GM23338 (cell line): ENCODE measurements at regions not wholly inside any gene's neighbourhood (a gene's known extent, or its start where the extent isn't known, plus 50 kb on each side); places are given as distances from the start of the nearest gene placed in this dataset.

ENCODE experiments used
- ATAC-seq: fragments of 200-7000 bp; cut with Tn5 transposase; 3 replicates; pipeline ENCODE4 v1.9.1; 2020
- DNase-seq: peaks from one replicate; pipeline ENCODE4 v3.0.0-alpha.2; 2015; ENCODE audit warnings: low spot score
- H2AFZ ChIP-seq: fragments of 200-600 bp; sonication (generic); 2 replicates; pipeline ENCODE4 v1.8.0; 2016; ENCODE audit warnings: antibody characterized with exemption, mild to moderate bottlenecking, moderate library complexity
- H3F3A ChIP-seq: fragments of 200-600 bp; sonication (generic); replicated peaks from 2 replicates; pipeline ENCODE4 v1.8.0; 2017; ENCODE audit warnings: antibody characterized with exemption, mixed run types, low read depth
- H3K27ac ChIP-seq: fragments of 200-600 bp; sonication (generic); 2 replicates; pipeline ENCODE4 v1.6.1; 2016; ENCODE audit warnings: low read depth
- H3K27me3 ChIP-seq: fragments of 200-600 bp; sonication (generic); 2 replicates; pipeline ENCODE4 v1.8.0; 2016; ENCODE audit warnings: mild to moderate bottlenecking, mixed run types, moderate library complexity; ENCODE audit not compliant: insufficient read depth
- H3K36me3 ChIP-seq: fragments of 200-600 bp; sonication (generic); 2 replicates; pipeline ENCODE4 v1.8.0; 2016; ENCODE audit warnings: mild to moderate bottlenecking; ENCODE audit not compliant: insufficient read depth
- H3K4me1 ChIP-seq: fragments of 200-600 bp; sonication (generic); 2 replicates; pipeline ENCODE4 v1.8.0; 2016; ENCODE audit warnings: mild to moderate bottlenecking, moderate library complexity; ENCODE audit not compliant: insufficient read depth
- H3K4me2 ChIP-seq: fragments of 200-600 bp; sonication (generic); 2 replicates; pipeline ENCODE4 v1.7.1; 2017; ENCODE audit warnings: mixed run types
- H3K4me3 ChIP-seq: fragments of 200-600 bp; sonication (generic); 2 replicates; pipeline ENCODE4 v1.6.1; 2016; ENCODE audit warnings: mixed run types
- H3K79me2 ChIP-seq: fragments of 200-600 bp; sonication (generic); replicated peaks from 2 replicates; pipeline ENCODE4 v1.8.0; 2017; ENCODE audit warnings: mild to moderate bottlenecking; ENCODE audit not compliant: insufficient read depth
- H3K9me2 ChIP-seq: fragments of 200-600 bp; sonication (generic); 2 replicates; pipeline ENCODE4 v1.8.0; 2017; ENCODE audit not compliant: insufficient read depth
- H4K20me1 ChIP-seq: fragments of 200-600 bp; sonication (generic); replicated peaks from 2 replicates; pipeline ENCODE4 v1.8.0; 2017; ENCODE audit warnings: mild to moderate bottlenecking; ENCODE audit not compliant: insufficient read depth
- H3K27ac Mint-ChIP-seq: 2 replicates; pipeline ENCODE4 v1.8.0; 2020; ENCODE audit warnings: inconsistent platforms, mild to moderate bottlenecking, moderate library complexity, mixed read lengths
- H3K27me3 Mint-ChIP-seq: 3 replicates; pipeline ENCODE4 v1.8.0; 2022; ENCODE audit warnings: low read depth, mild to moderate bottlenecking, moderate library complexity, mixed read lengths, inconsistent platforms; ENCODE audit not compliant: insufficient read depth, poor library complexity
- H3K36me3 Mint-ChIP-seq: 3 replicates; pipeline ENCODE4 v1.8.0; 2021; ENCODE audit warnings: low read depth, mild to moderate bottlenecking, inconsistent platforms, moderate library complexity, mixed read lengths
- H3K4me1 Mint-ChIP-seq: 3 replicates; pipeline ENCODE4 v1.8.0; 2020; ENCODE audit warnings: mild to moderate bottlenecking, inconsistent platforms, mixed read lengths
- H3K4me3 Mint-ChIP-seq: 3 replicates; pipeline ENCODE4 v1.8.0; 2021; ENCODE audit warnings: moderate library complexity, mild to moderate bottlenecking, inconsistent platforms, mixed read lengths
- H3K9me3 Mint-ChIP-seq: 3 replicates; pipeline ENCODE4 v1.8.0; 2020; ENCODE audit warnings: moderate library complexity, mild to moderate bottlenecking, inconsistent platforms, mixed read lengths
- EZH2phosphoT487 ChIP-seq: fragments of 200-600 bp; sonication (generic); IDR thresholded peaks from one replicate; pipeline ENCODE4 v1.8.1; 2018; ENCODE audit warnings: antibody characterized with exemption; ENCODE audit not compliant: unreplicated experiment
- TF ChIP-seq, protein P1 (sequence below): IDR thresholded peaks from one replicate; pipeline ENCODE4 v1.6.1; 2018; ENCODE audit warnings: antibody characterized with exemption; ENCODE audit not compliant: unreplicated experiment
- TF ChIP-seq, protein P2 (sequence below), 2 experiments: fragments of 200-600 bp in 1 of 2; sonication (generic) in 1 of 2; conservative IDR thresholded peaks; 2 replicates each; pipeline versions ENCODE4 v1.5.1 to v1.6.1; 2016 to 2017; ENCODE audit warnings: antibody characterized with exemption in 2 of 2, low read depth in 2 of 2, mild to moderate bottlenecking in 2 of 2, moderate library complexity in 1 of 2
- TF ChIP-seq, protein P3 (sequence below): IDR thresholded peaks from 2 replicates; pipeline ENCODE4 v1.6.1; 2016; ENCODE audit warnings: antibody characterized with exemption
- TF ChIP-seq, protein P4 (sequence below): fragments of 250-450 bp; sonication (Bioruptor Pico); IDR thresholded peaks from 2 replicates; pipeline ENCODE4 v1.5.0; 2020; ENCODE audit warnings: mild to moderate bottlenecking, moderate library complexity

DNA sequence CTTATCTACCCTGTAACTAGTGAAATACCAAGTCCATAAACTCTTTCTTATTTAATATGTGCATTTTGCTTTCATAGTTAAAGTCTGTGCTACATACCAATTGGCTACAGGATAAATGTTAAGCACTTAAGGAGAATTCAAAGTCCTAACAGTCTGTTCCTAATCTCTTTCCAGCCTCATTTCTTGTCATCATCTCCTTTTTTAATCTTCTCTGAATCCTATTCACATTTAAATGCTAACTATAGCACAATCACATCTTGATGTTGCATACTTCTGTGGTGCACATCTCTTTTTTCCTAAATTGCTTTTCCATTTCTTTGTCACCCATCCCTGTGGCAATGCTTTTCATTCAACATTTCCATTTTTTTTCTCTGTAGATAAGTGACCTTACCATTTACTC is 996.1 kb upstream of the TYRP1 start (continued):
- TF ChIP-seq, protein P1, sequence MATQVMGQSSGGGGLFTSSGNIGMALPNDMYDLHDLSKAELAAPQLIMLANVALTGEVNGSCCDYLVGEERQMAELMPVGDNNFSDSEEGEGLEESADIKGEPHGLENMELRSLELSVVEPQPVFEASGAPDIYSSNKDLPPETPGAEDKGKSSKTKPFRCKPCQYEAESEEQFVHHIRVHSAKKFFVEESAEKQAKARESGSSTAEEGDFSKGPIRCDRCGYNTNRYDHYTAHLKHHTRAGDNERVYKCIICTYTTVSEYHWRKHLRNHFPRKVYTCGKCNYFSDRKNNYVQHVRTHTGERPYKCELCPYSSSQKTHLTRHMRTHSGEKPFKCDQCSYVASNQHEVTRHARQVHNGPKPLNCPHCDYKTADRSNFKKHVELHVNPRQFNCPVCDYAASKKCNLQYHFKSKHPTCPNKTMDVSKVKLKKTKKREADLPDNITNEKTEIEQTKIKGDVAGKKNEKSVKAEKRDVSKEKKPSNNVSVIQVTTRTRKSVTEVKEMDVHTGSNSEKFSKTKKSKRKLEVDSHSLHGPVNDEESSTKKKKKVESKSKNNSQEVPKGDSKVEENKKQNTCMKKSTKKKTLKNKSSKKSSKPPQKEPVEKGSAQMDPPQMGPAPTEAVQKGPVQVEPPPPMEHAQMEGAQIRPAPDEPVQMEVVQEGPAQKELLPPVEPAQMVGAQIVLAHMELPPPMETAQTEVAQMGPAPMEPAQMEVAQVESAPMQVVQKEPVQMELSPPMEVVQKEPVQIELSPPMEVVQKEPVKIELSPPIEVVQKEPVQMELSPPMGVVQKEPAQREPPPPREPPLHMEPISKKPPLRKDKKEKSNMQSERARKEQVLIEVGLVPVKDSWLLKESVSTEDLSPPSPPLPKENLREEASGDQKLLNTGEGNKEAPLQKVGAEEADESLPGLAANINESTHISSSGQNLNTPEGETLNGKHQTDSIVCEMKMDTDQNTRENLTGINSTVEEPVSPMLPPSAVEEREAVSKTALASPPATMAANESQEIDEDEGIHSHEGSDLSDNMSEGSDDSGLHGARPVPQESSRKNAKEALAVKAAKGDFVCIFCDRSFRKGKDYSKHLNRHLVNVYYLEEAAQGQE = no peak
- TF ChIP-seq, protein P2, sequence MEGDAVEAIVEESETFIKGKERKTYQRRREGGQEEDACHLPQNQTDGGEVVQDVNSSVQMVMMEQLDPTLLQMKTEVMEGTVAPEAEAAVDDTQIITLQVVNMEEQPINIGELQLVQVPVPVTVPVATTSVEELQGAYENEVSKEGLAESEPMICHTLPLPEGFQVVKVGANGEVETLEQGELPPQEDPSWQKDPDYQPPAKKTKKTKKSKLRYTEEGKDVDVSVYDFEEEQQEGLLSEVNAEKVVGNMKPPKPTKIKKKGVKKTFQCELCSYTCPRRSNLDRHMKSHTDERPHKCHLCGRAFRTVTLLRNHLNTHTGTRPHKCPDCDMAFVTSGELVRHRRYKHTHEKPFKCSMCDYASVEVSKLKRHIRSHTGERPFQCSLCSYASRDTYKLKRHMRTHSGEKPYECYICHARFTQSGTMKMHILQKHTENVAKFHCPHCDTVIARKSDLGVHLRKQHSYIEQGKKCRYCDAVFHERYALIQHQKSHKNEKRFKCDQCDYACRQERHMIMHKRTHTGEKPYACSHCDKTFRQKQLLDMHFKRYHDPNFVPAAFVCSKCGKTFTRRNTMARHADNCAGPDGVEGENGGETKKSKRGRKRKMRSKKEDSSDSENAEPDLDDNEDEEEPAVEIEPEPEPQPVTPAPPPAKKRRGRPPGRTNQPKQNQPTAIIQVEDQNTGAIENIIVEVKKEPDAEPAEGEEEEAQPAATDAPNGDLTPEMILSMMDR (conservative IDR thresholded peaks at IDR 0.05; ENCODE audit: low read depth in 2 of 2) = no peak

DNA sequence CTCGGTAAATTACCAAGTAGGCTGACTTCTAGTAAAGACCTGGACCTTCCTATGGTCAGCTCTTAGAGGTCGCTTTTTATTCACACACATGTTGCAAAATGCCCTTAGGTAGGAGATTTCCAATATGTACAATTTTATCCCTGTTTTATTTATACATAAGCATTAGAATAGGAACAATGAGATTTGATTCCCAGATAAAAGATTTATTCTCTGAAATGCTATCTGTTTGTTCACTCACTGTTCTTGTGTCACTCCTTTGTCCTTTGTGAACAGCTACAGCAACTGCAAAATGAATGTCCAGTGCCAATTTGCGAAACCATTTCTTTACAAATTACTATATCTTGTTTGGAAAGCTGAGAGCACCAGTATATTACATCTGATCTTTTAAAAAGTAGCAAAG is 991.5 kb upstream of the TYRP1 start:
- no peaks in the 10 kb centered on the region for H3K27me3 ChIP-seq
- Mint-ChIP-seq H3K9me3 (no peaks in the 10 kb centered on the region), H3K27ac (no peak overlapping the region), H3K27me3 (no peaks in the 10 kb centered on the region), H3K4me1 (peaks cover 6% of the 10 kb centered on the region; the same call in 2 of the 3 replicates), H3K36me3 (no peaks in the 10 kb centered on the region), H3K4me3 (no peak overlapping the region)
- DNase-seq (no peak), ATAC-seq (no peak)
- H3K36me3 ChIP-seq = no peaks in the 10 kb centered on the region
- no peaks in the 10 kb centered on the region for H4K20me1 ChIP-seq
- no peak for TF ChIP-seq EZH2phosphoT487
- TF ChIP-seq, protein P3, sequence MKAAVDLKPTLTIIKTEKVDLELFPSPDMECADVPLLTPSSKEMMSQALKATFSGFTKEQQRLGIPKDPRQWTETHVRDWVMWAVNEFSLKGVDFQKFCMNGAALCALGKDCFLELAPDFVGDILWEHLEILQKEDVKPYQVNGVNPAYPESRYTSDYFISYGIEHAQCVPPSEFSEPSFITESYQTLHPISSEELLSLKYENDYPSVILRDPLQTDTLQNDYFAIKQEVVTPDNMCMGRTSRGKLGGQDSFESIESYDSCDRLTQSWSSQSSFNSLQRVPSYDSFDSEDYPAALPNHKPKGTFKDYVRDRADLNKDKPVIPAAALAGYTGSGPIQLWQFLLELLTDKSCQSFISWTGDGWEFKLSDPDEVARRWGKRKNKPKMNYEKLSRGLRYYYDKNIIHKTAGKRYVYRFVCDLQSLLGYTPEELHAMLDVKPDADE = no peak
- TF ChIP-seq, protein P4, sequence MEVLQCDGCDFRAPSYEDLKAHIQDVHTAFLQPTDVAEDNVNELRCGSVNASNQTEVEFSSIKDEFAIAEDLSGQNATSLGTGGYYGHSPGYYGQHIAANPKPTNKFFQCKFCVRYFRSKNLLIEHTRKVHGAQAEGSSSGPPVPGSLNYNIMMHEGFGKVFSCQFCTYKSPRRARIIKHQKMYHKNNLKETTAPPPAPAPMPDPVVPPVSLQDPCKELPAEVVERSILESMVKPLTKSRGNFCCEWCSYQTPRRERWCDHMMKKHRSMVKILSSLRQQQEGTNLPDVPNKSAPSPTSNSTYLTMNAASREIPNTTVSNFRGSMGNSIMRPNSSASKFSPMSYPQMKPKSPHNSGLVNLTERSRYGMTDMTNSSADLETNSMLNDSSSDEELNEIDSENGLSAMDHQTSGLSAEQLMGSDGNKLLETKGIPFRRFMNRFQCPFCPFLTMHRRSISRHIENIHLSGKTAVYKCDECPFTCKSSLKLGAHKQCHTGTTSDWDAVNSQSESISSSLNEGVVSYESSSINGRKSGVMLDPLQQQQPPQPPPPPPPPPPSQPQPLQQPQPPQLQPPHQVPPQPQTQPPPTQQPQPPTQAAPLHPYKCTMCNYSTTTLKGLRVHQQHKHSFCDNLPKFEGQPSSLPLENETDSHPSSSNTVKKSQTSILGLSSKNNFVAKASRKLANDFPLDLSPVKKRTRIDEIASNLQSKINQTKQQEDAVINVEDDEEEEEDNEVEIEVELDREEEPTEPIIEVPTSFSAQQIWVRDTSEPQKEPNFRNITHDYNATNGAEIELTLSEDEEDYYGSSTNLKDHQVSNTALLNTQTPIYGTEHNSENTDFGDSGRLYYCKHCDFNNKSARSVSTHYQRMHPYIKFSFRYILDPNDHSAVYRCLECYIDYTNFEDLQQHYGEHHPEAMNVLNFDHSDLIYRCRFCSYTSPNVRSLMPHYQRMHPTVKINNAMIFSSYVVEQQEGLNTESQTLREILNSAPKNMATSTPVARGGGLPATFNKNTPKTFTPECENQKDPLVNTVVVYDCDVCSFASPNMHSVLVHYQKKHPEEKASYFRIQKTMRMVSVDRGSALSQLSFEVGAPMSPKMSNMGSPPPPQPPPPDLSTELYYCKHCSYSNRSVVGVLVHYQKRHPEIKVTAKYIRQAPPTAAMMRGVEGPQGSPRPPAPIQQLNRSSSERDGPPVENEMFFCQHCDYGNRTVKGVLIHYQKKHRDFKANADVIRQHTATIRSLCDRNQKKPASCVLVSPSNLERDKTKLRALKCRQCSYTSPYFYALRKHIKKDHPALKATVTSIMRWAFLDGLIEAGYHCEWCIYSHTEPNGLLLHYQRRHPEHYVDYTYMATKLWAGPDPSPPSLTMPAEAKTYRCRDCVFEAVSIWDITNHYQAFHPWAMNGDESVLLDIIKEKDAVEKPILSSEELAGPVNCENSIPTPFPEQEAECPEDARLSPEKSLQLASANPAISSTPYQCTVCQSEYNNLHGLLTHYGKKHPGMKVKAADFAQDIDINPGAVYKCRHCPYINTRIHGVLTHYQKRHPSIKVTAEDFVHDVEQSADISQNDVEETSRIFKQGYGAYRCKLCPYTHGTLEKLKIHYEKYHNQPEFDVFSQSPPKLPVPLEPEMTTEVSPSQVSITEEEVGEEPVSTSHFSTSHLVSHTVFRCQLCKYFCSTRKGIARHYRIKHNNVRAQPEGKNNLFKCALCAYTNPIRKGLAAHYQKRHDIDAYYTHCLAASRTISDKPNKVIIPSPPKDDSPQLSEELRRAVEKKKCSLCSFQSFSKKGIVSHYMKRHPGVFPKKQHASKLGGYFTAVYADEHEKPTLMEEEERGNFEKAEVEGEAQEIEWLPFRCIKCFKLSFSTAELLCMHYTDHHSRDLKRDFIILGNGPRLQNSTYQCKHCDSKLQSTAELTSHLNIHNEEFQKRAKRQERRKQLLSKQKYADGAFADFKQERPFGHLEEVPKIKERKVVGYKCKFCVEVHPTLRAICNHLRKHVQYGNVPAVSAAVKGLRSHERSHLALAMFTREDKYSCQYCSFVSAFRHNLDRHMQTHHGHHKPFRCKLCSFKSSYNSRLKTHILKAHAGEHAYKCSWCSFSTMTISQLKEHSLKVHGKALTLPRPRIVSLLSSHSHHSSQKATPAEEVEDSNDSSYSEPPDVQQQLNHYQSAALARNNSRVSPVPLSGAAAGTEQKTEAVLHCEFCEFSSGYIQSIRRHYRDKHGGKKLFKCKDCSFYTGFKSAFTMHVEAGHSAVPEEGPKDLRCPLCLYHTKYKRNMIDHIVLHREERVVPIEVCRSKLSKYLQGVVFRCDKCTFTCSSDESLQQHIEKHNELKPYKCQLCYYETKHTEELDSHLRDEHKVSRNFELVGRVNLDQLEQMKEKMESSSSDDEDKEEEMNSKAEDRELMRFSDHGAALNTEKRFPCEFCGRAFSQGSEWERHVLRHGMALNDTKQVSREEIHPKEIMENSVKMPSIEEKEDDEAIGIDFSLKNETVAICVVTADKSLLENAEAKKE (CRISPR knock-in tag) = no peak
- peaks cover 6% of the 10 kb centered on the region; the same call in 1 of the 2 replicates for H3K4me1 ChIP-seq
- no peaks in the 10 kb centered on the region for H3F3A ChIP-seq
- no peak overlapping the region for H3K4me3 ChIP-seq
- H2AFZ ChIP-seq = no peak overlapping the region
- no peaks in the 10 kb centered on the region for H3K79me2 ChIP-seq
- H3K4me2 ChIP-seq = no peak overlapping the region
- H3K9me2 ChIP-seq = no peaks in the 10 kb centered on the region
- no peak overlapping the region for H3K27ac ChIP-seq
